Endothelial cell (in vitro differentiated cells): ENCODE measurements at regions not wholly inside any gene's neighbourhood (a gene's known extent, or its start where the extent isn't known, plus 50 kb on each side); places are given as distances from the start of the nearest gene placed in this dataset.

Experiments
- DNase-seq: peaks from one replicate; pipeline ENCODE4 v3.0.0; 2021; ENCODE audit warnings: low spot score
- H3K27ac Mint-ChIP-seq: one replicate; pipeline ENCODE4 v1.8.0; 2021; ENCODE audit warnings: mixed read lengths, inconsistent platforms; ENCODE audit not compliant: unreplicated experiment
- H3K27me3 Mint-ChIP-seq: one replicate; pipeline ENCODE4 v1.8.0; 2021; ENCODE audit warnings: mild to moderate bottlenecking, moderate library complexity, mixed read lengths, inconsistent platforms; ENCODE audit not compliant: unreplicated experiment
- H3K36me3 Mint-ChIP-seq: one replicate; pipeline ENCODE4 v1.8.0; 2021; ENCODE audit warnings: mild to moderate bottlenecking, low read depth, mixed read lengths, inconsistent platforms; ENCODE audit not compliant: unreplicated experiment
- H3K4me1 Mint-ChIP-seq: one replicate; pipeline ENCODE4 v1.8.0; 2021; ENCODE audit warnings: mild to moderate bottlenecking, mixed read lengths, inconsistent platforms; ENCODE audit not compliant: unreplicated experiment
- H3K4me3 Mint-ChIP-seq: one replicate; pipeline ENCODE4 v1.8.0; 2021; ENCODE audit warnings: mild to moderate bottlenecking, mixed read lengths, inconsistent platforms; ENCODE audit not compliant: unreplicated experiment
- H3K9me3 Mint-ChIP-seq: one replicate; pipeline ENCODE4 v1.8.0; 2021; ENCODE audit warnings: mixed read lengths, inconsistent platforms; ENCODE audit not compliant: unreplicated experiment
- TF ChIP-seq, protein P1 (sequence below): fragments of 200-600 bp; sonication (generic); IDR thresholded peaks from one replicate; pipeline ENCODE4 v1.5.0; 2021; ENCODE audit warnings: antibody characterized with exemption; ENCODE audit not compliant: unreplicated experiment

DNA sequence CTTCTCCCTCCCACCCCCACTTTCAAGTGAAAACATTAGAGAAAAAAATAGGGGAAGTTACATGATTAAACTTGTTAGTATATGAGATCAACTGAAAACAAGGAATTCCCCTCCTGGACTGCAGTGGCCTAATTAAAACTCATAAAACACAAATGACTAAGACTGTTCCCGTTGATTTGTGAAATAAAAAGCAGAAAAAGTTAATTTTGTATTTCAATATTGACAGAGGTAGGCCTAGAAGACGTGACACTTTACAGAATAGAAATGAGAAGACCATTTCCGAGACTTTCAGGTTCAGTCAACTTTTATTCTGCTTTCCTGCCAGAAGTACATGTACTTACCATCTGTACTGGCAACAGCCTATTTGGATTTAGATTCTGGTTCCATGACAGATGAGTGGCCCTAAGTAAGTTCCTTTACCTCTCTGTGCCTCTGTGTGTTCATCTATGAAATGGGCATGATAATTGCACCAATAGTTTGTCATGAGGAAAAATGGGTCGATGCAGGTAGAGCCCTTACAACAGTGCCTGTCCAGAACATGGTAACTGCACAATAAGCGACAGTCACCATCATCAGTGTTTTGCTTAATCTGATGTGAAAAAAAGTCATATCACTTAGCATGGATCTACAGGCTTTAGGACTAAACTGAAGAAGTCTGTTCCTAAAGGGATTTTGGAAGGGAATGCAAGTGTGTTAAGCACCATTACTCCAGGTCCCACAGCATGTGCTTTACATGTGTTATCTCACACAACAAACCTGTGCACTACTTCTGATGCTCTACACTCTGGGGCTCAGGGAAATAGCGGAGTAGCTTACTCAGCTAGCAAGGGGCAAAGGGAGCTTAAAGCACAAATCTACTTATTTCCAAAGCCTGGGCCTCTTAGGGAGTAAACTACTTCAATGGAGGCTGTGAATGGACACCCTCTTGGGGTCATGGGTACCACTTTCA lies 562.3 kb upstream of the DIPK2B start:
- Mint-ChIP-seq H3K36me3 (no peaks in the 10 kb centered on the region), H3K27me3 (no peaks in the 10 kb centered on the region), H3K27ac (no peak overlapping the region), H3K4me1 (peaks cover 8% of the 10 kb centered on the region), H3K9me3 (no peaks in the 10 kb centered on the region), H3K4me3 (no peak overlapping the region)
- TF ChIP-seq, protein P1, sequence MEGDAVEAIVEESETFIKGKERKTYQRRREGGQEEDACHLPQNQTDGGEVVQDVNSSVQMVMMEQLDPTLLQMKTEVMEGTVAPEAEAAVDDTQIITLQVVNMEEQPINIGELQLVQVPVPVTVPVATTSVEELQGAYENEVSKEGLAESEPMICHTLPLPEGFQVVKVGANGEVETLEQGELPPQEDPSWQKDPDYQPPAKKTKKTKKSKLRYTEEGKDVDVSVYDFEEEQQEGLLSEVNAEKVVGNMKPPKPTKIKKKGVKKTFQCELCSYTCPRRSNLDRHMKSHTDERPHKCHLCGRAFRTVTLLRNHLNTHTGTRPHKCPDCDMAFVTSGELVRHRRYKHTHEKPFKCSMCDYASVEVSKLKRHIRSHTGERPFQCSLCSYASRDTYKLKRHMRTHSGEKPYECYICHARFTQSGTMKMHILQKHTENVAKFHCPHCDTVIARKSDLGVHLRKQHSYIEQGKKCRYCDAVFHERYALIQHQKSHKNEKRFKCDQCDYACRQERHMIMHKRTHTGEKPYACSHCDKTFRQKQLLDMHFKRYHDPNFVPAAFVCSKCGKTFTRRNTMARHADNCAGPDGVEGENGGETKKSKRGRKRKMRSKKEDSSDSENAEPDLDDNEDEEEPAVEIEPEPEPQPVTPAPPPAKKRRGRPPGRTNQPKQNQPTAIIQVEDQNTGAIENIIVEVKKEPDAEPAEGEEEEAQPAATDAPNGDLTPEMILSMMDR: no peak
- no peak for DNase-seq

DNA sequence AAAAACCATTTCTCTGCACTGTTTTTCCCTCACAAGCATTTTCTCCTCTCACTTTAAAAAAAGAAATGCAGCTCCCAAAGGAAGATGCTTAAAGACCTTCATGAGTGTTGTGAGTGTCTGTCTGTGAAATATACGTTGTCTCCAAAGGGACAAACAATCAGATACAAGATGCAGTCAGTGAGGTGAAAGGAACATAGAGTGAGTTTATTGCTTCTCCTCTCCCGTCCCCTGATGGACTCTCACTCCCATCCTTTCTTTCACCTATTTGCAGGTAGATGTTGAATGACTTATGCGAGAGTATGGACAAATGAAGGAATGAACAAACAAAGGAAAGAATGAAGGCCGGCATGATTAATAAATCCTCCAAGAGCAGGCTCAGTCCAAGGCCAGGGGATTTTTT lies 561.2 kb upstream of the DIPK2B start:
- no peaks in the 10 kb centered on the region for H3K9me3 Mint-ChIP-seq
- DNase-seq: no peak
- H3K4me1 Mint-ChIP-seq: peaks cover 6% of the 10 kb centered on the region
- no peak overlapping the region for H3K27ac Mint-ChIP-seq
- no peaks in the 10 kb centered on the region for H3K36me3 Mint-ChIP-seq
- no peaks in the 10 kb centered on the region for H3K27me3 Mint-ChIP-seq
- TF ChIP-seq, protein P1: no peak
- no peak overlapping the region for H3K4me3 Mint-ChIP-seq

DNA sequence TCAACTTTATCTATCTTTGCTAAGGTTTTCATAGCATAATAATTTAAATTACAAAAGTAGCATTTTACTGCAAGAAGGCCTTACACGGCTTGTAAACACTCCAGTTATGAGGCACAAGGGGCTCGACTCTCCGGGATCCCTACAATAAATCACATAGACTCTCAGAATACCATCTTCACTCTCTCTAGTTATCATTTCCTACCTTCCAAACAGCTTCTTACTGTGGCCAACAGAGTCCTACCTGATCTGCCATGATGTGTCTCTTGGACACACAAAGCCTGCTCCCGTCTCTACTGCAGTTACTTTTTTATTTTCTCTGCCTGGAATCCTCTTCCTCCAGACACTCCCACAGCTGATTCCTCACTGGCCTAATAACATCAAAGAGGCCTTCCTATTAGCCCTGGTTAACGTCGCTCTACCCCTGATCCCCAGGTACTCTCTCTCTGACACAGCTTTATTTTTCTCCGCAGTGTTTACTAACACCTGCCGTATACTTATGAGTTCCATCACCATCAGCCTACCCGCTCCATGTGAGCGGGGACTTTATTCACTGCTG lies 559.6 kb upstream of the DIPK2B start:
- TF ChIP-seq, protein P1: no peak
- H3K9me3 Mint-ChIP-seq: no peaks in the 10 kb centered on the region
- no peak for DNase-seq
- H3K4me1 Mint-ChIP-seq: peaks cover 4% of the 10 kb centered on the region
- H3K27ac Mint-ChIP-seq: no peak overlapping the region
- H3K4me3 Mint-ChIP-seq: no peak overlapping the region
- H3K27me3 Mint-ChIP-seq: no peaks in the 10 kb centered on the region
- no peaks in the 10 kb centered on the region for H3K36me3 Mint-ChIP-seq

DNA sequence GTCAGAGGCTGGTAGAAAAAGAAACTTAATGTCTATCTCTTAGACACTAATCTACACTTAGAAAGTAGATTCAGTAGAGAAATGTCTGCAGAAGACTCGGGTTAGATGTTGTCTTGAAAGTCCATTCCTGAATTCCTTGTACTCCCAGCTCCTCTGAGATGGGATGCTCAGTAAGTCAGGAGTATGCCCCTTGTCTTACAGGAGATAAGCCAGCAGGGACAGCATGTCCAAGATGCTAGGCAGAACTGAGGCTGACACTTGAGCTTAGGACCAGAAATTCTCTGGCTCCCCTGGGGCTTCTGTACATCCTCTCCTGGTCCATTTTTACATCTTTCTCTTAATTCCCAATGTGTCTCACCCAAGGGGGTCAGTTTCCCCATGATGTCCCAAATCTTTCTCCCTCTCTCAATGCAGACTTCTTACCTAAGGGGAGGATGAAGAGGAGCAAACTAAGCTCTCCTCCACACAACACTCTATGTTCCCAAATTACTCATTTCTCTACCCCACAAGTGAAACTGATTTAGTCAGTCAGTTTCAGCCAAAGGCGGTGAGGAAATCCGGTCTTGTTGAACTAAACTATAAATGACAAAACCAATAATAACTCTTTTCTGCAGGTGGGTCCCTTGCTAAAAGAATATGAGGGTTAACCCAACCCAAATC lies 558.2 kb upstream of the DIPK2B start:
- H3K4me1 Mint-ChIP-seq: peaks cover 4% of the 10 kb centered on the region
- H3K9me3 Mint-ChIP-seq: no peaks in the 10 kb centered on the region
- no peaks in the 10 kb centered on the region for H3K27me3 Mint-ChIP-seq
- H3K27ac Mint-ChIP-seq: no peak overlapping the region
- DNase-seq: no peak
- H3K4me3 Mint-ChIP-seq: no peak overlapping the region
- TF ChIP-seq, protein P1: no peak
- H3K36me3 Mint-ChIP-seq: no peaks in the 10 kb centered on the region
